Lower leg skin (tissue), 4 donors: ENCODE measurements at regions not wholly inside any gene's neighbourhood (a gene's known extent, or its start where the extent isn't known, plus 50 kb on each side); places are given as distances from the start of the nearest gene placed in this dataset.

Experiments
- DNase-seq, 2 donors: peaks; one replicate each; pipeline ENCODE4 v3.0.0-alpha.2; 2019; ENCODE audit warnings: low spot score in 2 of 2
- H3K4me3 ChIP-seq: fragments of 200-600 bp; sonication (generic); 2 replicates; pipeline ENCODE4 v1.5.1; 2017; ENCODE audit warnings: mild to moderate bottlenecking, low read depth; ENCODE audit not compliant: poor library complexity, severe bottlenecking
- CTCF ChIP-seq, 3 donors: fragments of 450-650 bp; IDR thresholded peaks; one replicate each; pipeline ENCODE4 v1.5.1; 2016; ENCODE audit warnings: antibody characterized with exemption in 3 of 3, mild to moderate bottlenecking in 3 of 3, moderate library complexity in 2 of 3
- POLR2A ChIP-seq, 2 donors: fragments of 450-650 bp; IDR thresholded peaks; one replicate each; pipeline ENCODE4 v1.6.1; 2016 to 2017; ENCODE audit warnings: antibody characterized with exemption in 2 of 2, mild to moderate bottlenecking in 1 of 2, moderate library complexity in 1 of 2
- WGBS, 2 donors: methylation state at CpG; one replicate each; pipeline ENCODE4 v1.1.5; 2018; 5-methylcytosine and 5-hydroxymethylcytosine counted together
- intact Hi-C: fragments of 100-400 bp; cut with DNase I; formaldehyde crosslinking; loops from one replicate; pipeline ENCODE4 v1.15.0; 2023; ENCODE audit warnings: low total_unique reads

GRCh38 chr4:79016878-79017277 lies 77.6 kb upstream of the PAQR3 start:
- intact Hi-C loops: loop anchor here (5.0 kb wide), 1 partner anchor 870 kb away; no protein-coding TSS in a partner anchor
- WGBS, 2 donors: 58 to 84% methylated on average over 3 of the region's 3 CpGs
- no peak for DNase-seq
- no peak for TF ChIP-seq CTCF (IDR thresholded peaks at IDR 0.05)
- no peak for TF ChIP-seq POLR2A (IDR thresholded peaks at IDR 0.05)
- no peak overlapping the region for H3K4me3 ChIP-seq

GRCh38 chr4:79015411-79015810 lies 76.2 kb upstream of the PAQR3 start:
- 76 to 94% methylated on average over 2 of the region's 2 CpGs for WGBS, 2 donors
- intact Hi-C loops: loop anchor here (5.0 kb wide), 1 partner anchor 868 kb away; no protein-coding TSS in a partner anchor
- H3K4me3 ChIP-seq: no peak overlapping the region
- no peak for DNase-seq
- TF ChIP-seq CTCF (IDR thresholded peaks at IDR 0.05) (no peak), POLR2A (IDR thresholded peaks at IDR 0.05) (no peak)

DNA sequence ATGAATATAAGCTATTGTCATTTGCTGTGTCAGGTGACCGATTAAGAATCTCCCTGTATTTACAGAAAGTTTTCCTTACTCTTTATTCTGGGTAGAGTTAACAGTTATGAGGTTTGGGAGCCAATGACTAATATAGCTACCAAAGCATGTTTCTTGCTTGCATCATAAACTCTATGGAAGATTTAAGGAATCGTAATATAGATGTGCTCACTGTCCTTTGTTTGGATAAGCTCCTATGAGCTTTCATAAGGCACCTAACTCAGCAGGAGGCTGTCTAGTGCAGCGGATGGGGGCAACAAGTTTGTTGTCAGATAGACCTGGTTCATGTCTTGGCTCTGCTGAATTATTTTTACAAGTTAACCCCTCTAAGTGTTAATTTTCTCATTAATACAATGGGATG lies 75.0 kb upstream of the PAQR3 start:
- TF ChIP-seq POLR2A (IDR thresholded peaks at IDR 0.05) (no peak), CTCF (IDR thresholded peaks at IDR 0.05) (no peak)
- intact Hi-C loops: no loop called here
- 89 to 90% methylated on average over 3 of the region's 3 CpGs for WGBS, 2 donors
- no peak for DNase-seq
- no peak overlapping the region for H3K4me3 ChIP-seq

DNA sequence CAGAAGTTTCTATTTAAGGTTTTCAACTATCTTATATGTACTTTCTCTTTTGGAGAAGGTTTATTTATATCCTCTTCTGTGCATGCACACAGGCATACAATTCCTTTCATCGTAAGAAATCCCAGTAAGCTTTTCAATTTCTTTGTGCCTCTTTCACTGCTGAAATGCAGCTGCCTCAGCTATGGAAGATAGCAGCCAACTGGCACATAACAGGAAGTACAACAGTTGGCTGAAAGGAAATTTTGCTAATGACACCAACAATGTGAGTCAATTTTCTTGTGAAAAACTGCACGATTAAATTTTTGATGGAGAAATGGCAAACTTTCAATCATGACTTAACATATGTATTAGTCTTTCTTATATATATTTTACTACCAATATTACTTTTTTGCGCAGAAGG lies 74.5 kb upstream of the PAQR3 start:
- intact Hi-C loops: no loop called here
- no peak for DNase-seq
- WGBS, 2 donors: 64 to 65% methylated on average over 3 of the region's 3 CpGs
- TF ChIP-seq CTCF (IDR thresholded peaks at IDR 0.05): no peak
- no peak for TF ChIP-seq POLR2A (IDR thresholded peaks at IDR 0.05)
- H3K4me3 ChIP-seq: no peak overlapping the region

DNA sequence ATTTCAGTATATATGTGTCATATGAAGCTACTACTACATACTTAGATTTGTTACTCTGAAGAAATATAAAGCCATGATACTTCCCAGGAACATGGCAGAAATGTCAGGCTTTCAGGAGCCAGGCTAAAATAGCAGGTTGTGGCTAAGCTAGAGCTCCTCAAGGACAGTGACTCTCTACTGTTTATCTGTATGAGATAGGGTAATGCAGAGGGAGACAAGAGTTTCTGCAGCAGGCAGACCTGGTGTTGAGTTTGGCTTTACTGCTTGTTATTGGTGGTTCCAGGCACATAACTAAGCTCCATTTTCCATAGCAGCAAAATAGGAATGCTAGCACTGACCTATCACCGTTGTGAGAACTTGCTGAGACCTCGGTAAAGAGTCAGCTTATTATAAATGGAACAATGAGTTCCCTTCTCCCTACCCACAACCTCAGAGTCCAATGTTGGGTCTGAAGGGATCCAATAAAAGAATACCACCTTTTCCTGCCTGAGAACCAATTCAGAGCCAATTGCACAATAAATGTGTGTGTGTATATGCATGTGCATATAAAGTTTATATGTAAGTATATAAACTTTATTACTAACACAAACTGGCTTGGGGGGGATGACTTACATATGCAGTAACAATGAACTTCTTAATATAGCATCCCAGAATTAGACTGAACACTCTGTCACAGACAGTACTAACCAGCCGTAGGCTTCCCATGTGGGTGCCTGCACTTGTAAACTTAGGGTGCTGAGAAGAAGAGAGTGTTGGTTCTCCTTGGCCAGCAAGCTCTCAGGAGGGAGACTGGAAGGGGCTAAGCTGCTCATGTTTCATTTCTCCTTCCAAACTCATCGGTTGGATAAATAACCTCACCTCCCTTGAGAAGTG lies 51.9 kb upstream of the PAQR3 start:
- intact Hi-C loops: no loop called here
- H3K4me3 ChIP-seq: no peak overlapping the region
- 79 to 86% methylated on average over 4 of the region's 4 CpGs for WGBS, 2 donors
- DNase-seq: no peak
- TF ChIP-seq POLR2A (IDR thresholded peaks at IDR 0.05): no peak

DNA sequence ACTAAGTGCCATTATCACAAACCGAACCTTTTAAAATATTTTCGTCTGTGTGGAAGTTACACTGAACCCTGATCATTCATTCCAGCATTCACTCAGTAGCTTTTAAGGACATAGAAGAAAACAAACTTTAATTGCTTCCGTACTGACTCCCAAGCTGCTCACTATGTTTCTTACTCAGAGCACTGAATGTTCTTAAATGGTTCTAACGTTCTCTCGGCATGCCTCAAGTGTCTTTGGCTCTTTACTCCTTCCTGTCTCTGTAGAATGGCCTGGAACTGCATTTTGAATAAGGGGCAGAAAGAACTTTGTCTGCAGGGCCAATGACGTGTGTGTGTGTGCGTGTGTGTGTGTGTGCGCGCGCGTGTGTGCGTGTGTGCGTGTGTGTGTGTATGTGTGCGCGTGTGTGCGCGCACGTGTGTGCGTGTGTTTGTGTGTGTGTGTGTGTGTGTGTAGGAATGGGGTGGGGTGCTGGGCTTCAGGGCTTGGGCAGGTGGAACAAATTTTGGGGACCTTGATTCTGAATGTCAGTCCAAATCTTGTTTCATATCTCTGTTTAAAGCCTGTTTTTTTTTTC lies 50.5 kb upstream of the PAQR3 start:
- 71 to 72% methylated on average over 19 of the region's 19 CpGs for WGBS, 2 donors
- intact Hi-C loops: no loop called here

More for the DNA sequence above, 50.5 kb upstream of the PAQR3 start:
- DNase-seq: no peak
- H3K4me3 ChIP-seq: no peak overlapping the region
- TF ChIP-seq POLR2A (IDR thresholded peaks at IDR 0.05) (no peak), CTCF (IDR thresholded peaks at IDR 0.05) (no peak)
